H9 (cell line): ENCODE measurements at regions not wholly inside any gene's neighbourhood (a gene's known extent, or its start where the extent isn't known, plus 50 kb on each side); places are given as distances from the start of the nearest gene placed in this dataset.

Source experiments
- DNase-seq: peaks from one replicate; pipeline ENCODE4 v3.0.0-alpha.2; 2017
- H2AFZ ChIP-seq: one replicate; pipeline ENCODE4 v1.6.1; 2013; ENCODE audit warnings: mild to moderate bottlenecking, low read length, control low read depth, moderate library complexity
- H2AK5ac ChIP-seq: 2 replicates; pipeline ENCODE4 v1.6.1; 2013; ENCODE audit warnings: low read length, control low read depth, mixed read lengths; ENCODE audit not compliant: insufficient read length
- H2BK120ac ChIP-seq: one replicate; pipeline ENCODE4 v1.6.1; 2013; ENCODE audit warnings: low read depth, mild to moderate bottlenecking, low read length, control low read depth, inconsistent platforms; ENCODE audit not compliant: poor library complexity, severe bottlenecking
- H2BK12ac ChIP-seq: 2 replicates; pipeline ENCODE4 v1.6.1; 2013; ENCODE audit warnings: low read length, control low read depth, mixed read lengths, low read depth; ENCODE audit not compliant: insufficient read length
- H2BK15ac ChIP-seq: 2 replicates; pipeline ENCODE4 v1.6.1; 2013; ENCODE audit warnings: low read depth, low read length, control low read depth
- H2BK20ac ChIP-seq: one replicate; pipeline ENCODE4 v1.6.1; 2013; ENCODE audit warnings: low read depth, mild to moderate bottlenecking, low read length, control low read depth, inconsistent platforms; ENCODE audit not compliant: poor library complexity, severe bottlenecking
- H2BK5ac ChIP-seq: 2 replicates; pipeline ENCODE4 v1.6.1; 2013; ENCODE audit warnings: low read length, control low read depth, mixed read lengths; ENCODE audit not compliant: insufficient read length
- H3K14ac ChIP-seq: 2 replicates; pipeline ENCODE4 v1.6.1; 2013; ENCODE audit warnings: low read length, control low read depth; ENCODE audit not compliant: insufficient read depth
- H3K18ac ChIP-seq: 2 replicates; pipeline ENCODE4 v1.6.1; 2013; ENCODE audit warnings: low read depth, mild to moderate bottlenecking, mixed read lengths, low read length, control low read depth; ENCODE audit not compliant: insufficient read length
- H3K23ac ChIP-seq: 2 replicates; pipeline ENCODE4 v1.6.1; 2013; ENCODE audit warnings: low read length, control low read depth, mixed read lengths, low read depth; ENCODE audit not compliant: insufficient read length
- H3K23me2 ChIP-seq: 2 replicates; pipeline ENCODE4 v1.6.1; 2013; ENCODE audit warnings: low read depth, mild to moderate bottlenecking, mixed read lengths, low read length, control low read depth; ENCODE audit not compliant: insufficient read length, poor library complexity, severe bottlenecking
- H3K27ac ChIP-seq: 2 replicates; pipeline ENCODE4 v1.5.1; 2013; ENCODE audit warnings: low read length, control low read depth, mixed read lengths, low read depth; ENCODE audit not compliant: insufficient read length
- H3K27me3 ChIP-seq: 2 replicates; pipeline ENCODE4 v1.6.1; 2013; ENCODE audit warnings: low read length, control low read depth, inconsistent platforms; ENCODE audit not compliant: insufficient read depth
- H3K4ac ChIP-seq: 2 replicates; pipeline ENCODE4 v1.6.1; 2013; ENCODE audit warnings: low read depth, mild to moderate bottlenecking, control low read depth, inconsistent platforms, low read length, moderate library complexity
- H3K4me1 ChIP-seq: 2 replicates; pipeline ENCODE4 v1.6.1; 2013; ENCODE audit warnings: low read length, control low read depth, inconsistent platforms; ENCODE audit not compliant: insufficient read depth
- H3K4me2 ChIP-seq: 2 replicates; pipeline ENCODE4 v1.6.1; 2013; ENCODE audit warnings: low read length, control low read depth, mixed read lengths; ENCODE audit not compliant: insufficient read length, insufficient read depth
- H3K56ac ChIP-seq: 2 replicates; pipeline ENCODE4 v1.6.1; 2013; ENCODE audit warnings: low read depth, mild to moderate bottlenecking, mixed read lengths, low read length, control low read depth; ENCODE audit not compliant: insufficient read length
- H3K79me1 ChIP-seq: 2 replicates; pipeline ENCODE4 v1.6.1; 2013; ENCODE audit warnings: low read depth, mild to moderate bottlenecking, moderate library complexity, low read length, control low read depth, inconsistent platforms; ENCODE audit not compliant: insufficient read depth, poor library complexity, severe bottlenecking
- H3K79me2 ChIP-seq: 2 replicates; pipeline ENCODE4 v1.6.1; 2013; ENCODE audit warnings: low read length, control low read depth, inconsistent platforms; ENCODE audit not compliant: insufficient read depth
- H3K9ac ChIP-seq: 2 replicates; pipeline ENCODE4 v1.6.1; 2013; ENCODE audit warnings: low read length, control low read depth, mixed read lengths; ENCODE audit not compliant: insufficient read length; ENCODE audit errors: extremely low read depth
- H3K9me3 ChIP-seq: one replicate; pipeline ENCODE4 v1.6.1; 2013; ENCODE audit warnings: low read depth, low read length, inconsistent platforms; ENCODE audit not compliant: control insufficient read depth
- H3T11ph ChIP-seq: one replicate; pipeline ENCODE4 v1.6.1; 2013; ENCODE audit warnings: mild to moderate bottlenecking, low read length, control low read depth, inconsistent platforms
- H4K20me1 ChIP-seq: one replicate; pipeline ENCODE4 v1.6.1; 2013; ENCODE audit not compliant: control insufficient read depth, insufficient read length, insufficient read depth
- H4K5ac ChIP-seq: 2 replicates; pipeline ENCODE4 v1.6.1; 2013; ENCODE audit warnings: low read depth, mild to moderate bottlenecking, mixed read lengths, low read length, control low read depth; ENCODE audit not compliant: insufficient read length
- H4K8ac ChIP-seq: replicated peaks from 2 replicates; pipeline ENCODE4 v1.6.1; 2013; ENCODE audit warnings: low read length, control low read depth, mixed read lengths, low read depth; ENCODE audit not compliant: insufficient read length
- H4K91ac ChIP-seq: 2 replicates; pipeline ENCODE4 v1.6.1; 2013; ENCODE audit warnings: low read depth, mild to moderate bottlenecking, moderate library complexity, mixed read lengths, low read length, control low read depth; ENCODE audit not compliant: insufficient read length
- H3K27ac Mint-ChIP-seq, 3 experiments: 2 replicates in 2 of 3; 3 replicates in 1 of 3; pipeline ENCODE4 v1.8.0; 2020 to 2021; ENCODE audit warnings: mixed read lengths in 3 of 3, mild to moderate bottlenecking in 1 of 3, moderate library complexity in 1 of 3
- H3K27me3 Mint-ChIP-seq: 2 replicates; pipeline ENCODE4 v1.8.0; 2021; ENCODE audit warnings: low read depth, mild to moderate bottlenecking, moderate library complexity, mixed read lengths
- H3K36me3 Mint-ChIP-seq, 3 experiments: 2 replicates in 2 of 3; 3 replicates in 1 of 3; pipeline ENCODE4 v1.8.0; 2020 to 2021; ENCODE audit warnings: low read depth in 3 of 3, mixed read lengths in 3 of 3; ENCODE audit not compliant: insufficient read depth in 1 of 3
- H3K4me1 Mint-ChIP-seq, 2 experiments: 2 replicates each; pipeline ENCODE4 v1.8.0; 2020; ENCODE audit warnings: mixed read lengths in 2 of 2
- H3K4me3 Mint-ChIP-seq, 2 experiments: 2 replicates in 1 of 2; 3 replicates in 1 of 2; pipeline ENCODE4 v1.8.0; 2020 to 2021; ENCODE audit warnings: mild to moderate bottlenecking in 2 of 2, mixed read lengths in 2 of 2, moderate library complexity in 1 of 2
- H3K9me3 Mint-ChIP-seq, 2 experiments: 2 replicates in 1 of 2; 3 replicates in 1 of 2; pipeline ENCODE4 v1.8.0; 2020; ENCODE audit warnings: mild to moderate bottlenecking in 2 of 2, mixed read lengths in 2 of 2, moderate library complexity in 1 of 2
- WGBS: extraction: QIAGEN DNeasy Blood & Tissue Kit; methylation state at CpG from one replicate; pipeline ENCODE4 v1.1.7; 2013; ENCODE audit warnings: missing lambda C conversion rate, low lambda C conversion rate, mixed read lengths; ENCODE audit not compliant: insufficient read length; ENCODE audit errors: extremely low coverage; 5-methylcytosine and 5-hydroxymethylcytosine counted together
- TF ChIP-seq, protein P1 (sequence below): fragments of 200-600 bp; sonication (generic); conservative IDR thresholded peaks from 3 replicates; pipeline ENCODE4 v1.8.0; 2021; ENCODE audit warnings: antibody characterized with exemption, mild to moderate bottlenecking

DNA sequence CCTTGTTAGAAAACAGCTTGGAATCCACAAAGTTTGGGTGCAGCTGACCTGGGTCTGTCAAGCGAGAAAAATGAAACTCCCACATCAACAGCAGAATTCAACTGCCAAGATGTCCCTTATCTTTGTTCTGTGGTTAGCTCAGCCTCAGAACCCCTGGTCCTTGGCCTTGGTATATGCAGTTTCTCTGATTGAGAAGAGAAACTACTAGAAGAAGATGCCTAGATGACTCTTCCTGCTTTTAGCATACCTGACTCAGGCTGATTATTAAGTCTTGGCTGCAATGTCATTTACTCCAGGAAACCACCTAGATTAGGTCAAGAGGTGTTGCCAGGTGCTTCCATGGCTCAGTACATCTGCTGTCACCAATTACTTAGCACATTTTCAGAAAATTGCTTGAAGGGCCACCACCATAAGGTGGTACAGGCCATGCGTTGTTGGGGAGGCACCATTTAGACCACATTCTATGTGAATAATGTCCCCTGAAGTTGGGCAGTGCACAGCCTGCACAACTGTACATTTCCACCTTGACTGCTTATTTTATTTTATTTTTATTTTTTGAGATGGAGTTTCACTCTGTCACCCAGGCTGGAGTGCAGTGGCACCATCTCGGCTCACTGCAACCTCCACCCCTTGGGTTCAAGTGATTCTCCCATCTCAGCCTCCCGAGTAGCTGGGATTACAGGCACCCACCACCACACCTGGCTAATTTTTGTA is 59.4 kb upstream of the ZNF438 start:
- no peak overlapping the region for H3K4ac ChIP-seq
- no peaks in the 10 kb centered on the region for H3K79me2 ChIP-seq
- no peak overlapping the region for H2BK120ac ChIP-seq
- H2BK5ac ChIP-seq: no peak overlapping the region
- Mint-ChIP-seq H3K9me3 (no peaks in the 10 kb centered on the region), H3K4me3 (no peak overlapping the region), H3K36me3 (no peaks in the 10 kb centered on the region), H3K27ac (no peak overlapping the region), H3K27me3 (no peaks in the 10 kb centered on the region), H3K4me1 (peaks cover 6 to 10% of the 10 kb centered on the region in 2 experiments)
- TF ChIP-seq, protein P1, sequence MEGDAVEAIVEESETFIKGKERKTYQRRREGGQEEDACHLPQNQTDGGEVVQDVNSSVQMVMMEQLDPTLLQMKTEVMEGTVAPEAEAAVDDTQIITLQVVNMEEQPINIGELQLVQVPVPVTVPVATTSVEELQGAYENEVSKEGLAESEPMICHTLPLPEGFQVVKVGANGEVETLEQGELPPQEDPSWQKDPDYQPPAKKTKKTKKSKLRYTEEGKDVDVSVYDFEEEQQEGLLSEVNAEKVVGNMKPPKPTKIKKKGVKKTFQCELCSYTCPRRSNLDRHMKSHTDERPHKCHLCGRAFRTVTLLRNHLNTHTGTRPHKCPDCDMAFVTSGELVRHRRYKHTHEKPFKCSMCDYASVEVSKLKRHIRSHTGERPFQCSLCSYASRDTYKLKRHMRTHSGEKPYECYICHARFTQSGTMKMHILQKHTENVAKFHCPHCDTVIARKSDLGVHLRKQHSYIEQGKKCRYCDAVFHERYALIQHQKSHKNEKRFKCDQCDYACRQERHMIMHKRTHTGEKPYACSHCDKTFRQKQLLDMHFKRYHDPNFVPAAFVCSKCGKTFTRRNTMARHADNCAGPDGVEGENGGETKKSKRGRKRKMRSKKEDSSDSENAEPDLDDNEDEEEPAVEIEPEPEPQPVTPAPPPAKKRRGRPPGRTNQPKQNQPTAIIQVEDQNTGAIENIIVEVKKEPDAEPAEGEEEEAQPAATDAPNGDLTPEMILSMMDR: no peak
- no peaks in the 10 kb centered on the region for H3K4me1 ChIP-seq
- H2AFZ ChIP-seq: no peak overlapping the region
- no peak overlapping the region for H3K18ac ChIP-seq
- no peak overlapping the region for H4K5ac ChIP-seq
- H3K23ac ChIP-seq: no peak overlapping the region
- no peaks in the 10 kb centered on the region for H4K20me1 ChIP-seq
- no peaks in the 10 kb centered on the region for H3K79me1 ChIP-seq
- H3K56ac ChIP-seq: no peak overlapping the region
- no peak overlapping the region for H4K91ac ChIP-seq
- no peak overlapping the region for H3K14ac ChIP-seq
- no peak overlapping the region for H2BK15ac ChIP-seq
- no peaks in the 10 kb centered on the region for H3K9me3 ChIP-seq
- no peaks in the 10 kb centered on the region for H3K27me3 ChIP-seq
- whole genome bisulfite sequencing: no CpG with 5 or more reads among the region's 4 CpGs
- no peak overlapping the region for H3K27ac ChIP-seq
- H4K8ac ChIP-seq: no peak overlapping the region
- no peak overlapping the region for H2BK20ac ChIP-seq
- no peaks in the 10 kb centered on the region for H3K23me2 ChIP-seq
- H3K4me2 ChIP-seq: no peak overlapping the region
- no peak overlapping the region for H3T11ph ChIP-seq
- no peak overlapping the region for H2AK5ac ChIP-seq
- H2BK12ac ChIP-seq: no peak overlapping the region
- no peak for DNase-seq
- H3K9ac ChIP-seq: no peak overlapping the region
